GM18499 (cell line): ENCODE measurements at regions not wholly inside any gene's neighbourhood (a gene's known extent, or its start where the extent isn't known, plus 50 kb on each side); places are given as distances from the start of the nearest gene placed in this dataset.

Experiments
- ATAC-seq: cut with Tn5 transposase; IDR thresholded peaks from one replicate; pipeline ENCODE4 v1.9.1; 2021; ENCODE audit warnings: moderate number of reproducible peaks; ENCODE audit not compliant: insufficient read depth, unreplicated experiment

GRCh38 chr12:67425394-67425793 lies 156.2 kb downstream of the CAND1 start:
- ATAC-seq, result no peak

DNA sequence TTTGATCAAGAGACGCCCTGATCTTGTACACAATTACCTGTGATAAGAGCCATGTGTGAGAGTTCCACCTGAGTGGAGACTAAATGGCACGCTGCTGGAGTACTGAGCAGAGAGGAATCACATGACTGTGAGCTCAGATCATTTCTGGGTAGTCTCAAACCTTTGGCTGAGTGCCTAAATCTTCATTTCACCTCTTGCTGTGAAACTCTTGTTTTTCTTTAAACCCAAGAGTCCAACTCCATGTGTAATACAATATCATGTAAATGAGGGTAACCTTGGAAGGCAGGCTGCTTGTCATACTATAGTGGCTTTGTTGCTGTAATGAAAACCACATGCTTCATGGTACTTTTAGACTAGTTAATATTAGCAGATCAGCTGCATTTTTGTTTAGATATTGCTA lies 156.9 kb downstream of the CAND1 start:
- ATAC-seq, result no peak

DNA sequence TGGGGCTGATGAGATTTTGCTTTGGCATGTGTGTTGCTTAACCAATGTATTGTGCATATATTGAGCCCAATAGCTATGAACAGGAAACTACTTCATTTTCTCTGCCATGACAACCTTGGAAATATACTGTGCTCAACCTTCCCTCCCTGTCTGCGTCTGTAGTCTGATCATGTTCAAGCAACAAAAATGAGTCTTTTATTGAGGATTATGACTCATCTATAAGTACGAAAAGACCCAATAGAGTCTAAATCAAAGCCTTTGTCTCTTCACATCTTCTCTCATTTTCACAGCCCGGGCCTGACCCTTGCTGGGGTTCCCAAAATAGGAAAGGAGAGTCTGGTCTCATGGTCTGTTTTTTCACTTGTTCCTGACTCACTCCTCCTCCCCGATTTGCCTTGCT lies 158.2 kb downstream of the CAND1 start:
- no peak for ATAC-seq

GRCh38 chr12:67428431-67428830 lies 159.3 kb downstream of the CAND1 start:
- no peak for ATAC-seq

GRCh38 chr12:67430708-67431335 lies 161.7 kb downstream of the CAND1 start:
- no peak for ATAC-seq

DNA sequence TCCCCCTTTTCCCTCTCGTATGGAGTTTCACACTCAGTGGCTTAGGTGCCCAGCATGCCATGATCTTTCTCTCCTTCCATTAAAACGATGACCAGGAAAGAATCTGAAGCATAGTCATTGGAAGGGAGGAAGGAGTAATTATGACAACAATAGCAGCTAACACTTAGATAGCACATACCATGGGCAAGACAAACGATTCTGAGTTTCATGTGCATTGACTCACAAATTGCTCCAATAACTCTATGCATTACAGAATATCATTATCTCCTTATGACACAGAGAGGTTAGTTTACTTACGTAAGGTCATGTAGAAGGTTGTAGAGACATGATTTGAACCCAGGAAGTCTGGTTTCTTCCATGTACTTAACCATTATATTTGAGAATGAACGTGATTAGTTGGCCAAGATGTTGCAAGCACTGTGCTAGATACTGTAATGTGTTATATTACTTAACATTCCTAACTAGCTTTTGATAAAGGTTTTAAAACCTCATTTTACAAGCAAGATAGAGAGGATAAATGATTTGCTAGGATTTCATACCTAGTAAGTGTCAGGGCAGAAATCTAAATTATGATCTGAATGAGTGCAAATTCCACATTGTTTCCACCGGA lies 162.4 kb downstream of the CAND1 start:
- ATAC-seq, result no peak

DNA sequence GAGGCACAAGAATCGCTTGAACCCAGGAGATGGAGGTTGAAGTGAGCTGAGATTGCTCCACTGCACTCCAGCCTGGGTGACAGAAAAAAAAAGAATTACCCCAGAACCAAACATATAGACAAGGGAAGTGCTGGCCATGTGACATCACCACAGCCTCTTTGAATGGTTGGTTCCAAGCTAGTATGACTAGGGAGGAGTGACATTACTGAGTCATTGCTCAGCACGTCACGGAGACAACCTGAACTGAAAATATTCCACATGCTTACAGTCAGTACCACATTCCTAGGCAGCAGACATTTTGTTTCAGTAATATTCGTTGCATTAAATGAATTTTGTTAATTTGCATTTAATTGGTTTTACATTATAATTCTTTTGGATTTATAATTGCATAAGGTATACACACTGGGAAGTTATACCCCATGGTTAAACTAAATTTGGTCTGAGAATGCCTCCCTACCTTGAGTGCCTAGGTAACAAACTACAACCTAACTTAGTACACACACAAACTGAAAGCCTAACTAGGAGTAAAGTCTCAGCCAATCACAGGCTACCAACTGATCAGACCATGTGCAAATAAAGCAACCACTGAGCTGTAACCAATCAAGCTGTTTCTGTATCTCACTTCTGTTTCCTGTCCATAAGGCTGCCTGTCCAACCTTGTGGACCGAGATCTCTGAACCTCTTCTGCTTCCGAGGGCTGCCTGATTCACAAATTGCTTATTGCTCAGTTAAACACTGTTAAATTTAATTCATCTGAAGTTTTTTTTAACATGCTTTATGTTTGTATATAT lies 164.4 kb downstream of the CAND1 start:
- peak; percentile 82 for ATAC-seq

- no peak for ATAC-seq
These were observed 165.7 kb downstream of the CAND1 start for GRCh38 chr12:67434671-67435370.

DNA sequence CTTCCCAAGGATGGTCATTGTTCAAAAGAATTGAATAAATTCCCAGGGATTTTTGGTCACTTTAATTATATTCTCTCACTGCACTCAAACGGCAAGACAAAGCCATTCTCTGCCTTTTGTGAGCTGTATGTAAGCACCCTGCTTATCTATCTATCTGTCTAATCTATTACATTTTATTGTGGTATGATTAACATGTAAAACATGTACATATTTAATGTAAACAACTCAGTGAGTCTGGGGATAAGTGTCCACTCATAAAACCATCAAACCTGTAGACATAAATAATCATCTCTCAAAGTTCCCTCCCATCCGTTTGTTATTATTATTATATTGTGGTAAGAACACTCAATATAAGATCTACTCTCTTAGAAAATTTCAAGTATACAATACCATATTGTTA lies 167.1 kb downstream of the CAND1 start:
- no peak for ATAC-seq

DNA sequence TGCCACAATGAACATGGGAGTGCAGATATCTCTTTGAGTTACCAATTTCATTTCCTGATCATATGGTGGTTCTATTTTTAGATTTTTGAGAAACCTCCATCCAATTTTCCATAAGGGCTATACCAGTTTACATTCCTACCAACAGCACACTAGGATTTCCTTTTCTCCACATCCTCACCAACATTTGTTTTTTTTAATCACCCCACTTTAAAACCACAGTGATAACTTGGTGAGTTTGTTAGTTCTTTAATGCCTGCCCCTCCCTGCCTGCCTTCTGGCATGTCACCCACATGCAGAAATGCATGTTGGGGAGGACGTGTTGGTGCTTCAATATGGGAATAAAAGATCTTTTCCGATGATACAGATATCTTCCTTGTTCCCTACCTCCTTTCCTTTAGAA lies 167.9 kb downstream of the CAND1 start:
- ATAC-seq, result no peak

DNA sequence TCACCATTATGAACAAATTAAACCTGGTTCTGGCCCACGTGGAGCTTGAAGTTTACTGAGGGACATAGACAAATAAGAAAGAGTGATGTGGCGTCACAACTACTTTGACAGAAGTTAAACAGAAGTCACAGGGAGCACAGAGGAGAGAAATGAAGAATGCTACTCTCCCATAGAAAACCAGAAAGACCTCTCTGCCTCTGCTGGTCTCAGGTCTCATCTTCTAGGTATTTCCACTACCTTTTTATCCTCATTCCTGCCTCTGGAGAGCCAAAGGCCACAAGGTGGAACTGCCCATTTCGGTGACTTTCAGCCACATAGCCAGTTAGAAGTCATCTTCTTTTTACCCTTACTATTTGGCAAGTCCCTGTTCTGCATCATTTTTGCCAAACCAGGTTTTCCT lies 170.5 kb downstream of the CAND1 start:
- no peak for ATAC-seq

DNA sequence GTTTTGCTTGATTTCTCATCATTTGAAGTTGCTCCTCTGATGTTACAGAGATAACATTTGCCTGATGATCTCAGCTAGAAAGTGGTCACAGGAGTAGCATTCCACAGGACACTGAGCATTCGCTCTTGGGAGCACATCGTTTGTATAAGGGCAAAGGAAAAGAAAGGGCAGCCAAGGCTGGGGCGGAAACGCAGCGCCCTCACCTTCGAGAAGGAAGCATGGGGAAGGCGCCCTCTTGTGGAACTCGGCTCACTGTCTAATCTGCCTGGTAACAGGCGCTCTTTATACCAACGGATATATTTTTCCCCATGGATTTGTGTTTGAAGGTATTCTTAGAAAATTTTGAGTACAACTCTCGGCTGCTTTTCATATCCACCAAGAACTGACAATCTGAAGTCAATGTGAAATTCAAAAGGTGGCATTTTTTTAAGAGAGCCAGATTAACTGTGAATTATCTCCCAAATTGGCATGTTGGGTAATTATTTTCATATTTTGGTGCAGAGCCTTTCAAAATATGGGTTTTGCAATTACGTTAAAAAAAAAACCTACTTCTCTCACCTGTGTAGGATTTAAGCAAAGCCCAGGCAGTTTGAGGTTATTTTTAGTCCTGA lies 172.7 kb downstream of the CAND1 start:
- peak; percentile 75 for ATAC-seq

DNA sequence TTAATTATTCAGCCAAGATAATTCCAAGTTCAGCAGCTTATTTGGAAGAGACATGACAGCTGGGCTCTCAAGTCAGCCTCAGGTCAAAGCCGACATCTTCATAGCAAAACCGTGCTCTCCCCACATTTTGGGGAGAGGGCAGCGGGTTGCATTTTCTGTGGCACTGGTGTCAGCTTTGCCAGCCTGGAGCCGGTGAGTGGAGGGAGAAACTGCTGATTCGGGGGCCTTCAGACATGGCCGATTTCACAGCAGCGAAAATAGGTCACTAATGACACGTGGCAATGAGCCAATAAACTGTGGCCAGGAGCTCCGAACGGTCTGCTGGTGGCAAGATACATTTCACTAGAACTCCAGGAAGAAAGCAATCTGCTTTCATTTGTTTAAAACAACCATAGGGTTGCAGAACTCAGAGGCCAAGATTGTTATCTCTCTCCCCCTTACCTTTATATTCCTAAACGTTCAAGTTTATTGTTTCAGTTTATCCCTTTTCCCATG lies 173.2 kb downstream of the CAND1 start:
- no peak for ATAC-seq

DNA sequence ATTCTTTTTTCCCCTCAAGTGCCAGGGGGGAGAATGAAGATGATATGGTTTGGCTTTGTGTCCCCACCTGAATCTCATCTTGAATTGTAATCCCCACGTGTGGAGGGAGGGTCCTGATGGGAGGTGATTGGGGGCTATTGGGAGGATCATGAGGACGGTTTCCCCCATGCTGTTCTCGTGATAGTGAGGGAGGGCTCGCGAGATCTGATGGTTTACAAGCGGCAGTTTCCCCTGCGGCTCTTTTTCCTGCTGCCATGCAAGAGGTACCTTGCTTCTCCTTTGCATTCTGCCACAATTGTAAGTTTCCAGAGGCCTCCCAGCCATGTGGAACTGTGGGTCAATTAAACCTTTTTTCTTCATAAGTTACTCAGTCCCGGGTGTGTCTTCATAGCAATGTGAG lies 173.7 kb downstream of the CAND1 start:
- ATAC-seq, result no peak

GRCh38 chr12:67444542-67444941 lies 175.4 kb downstream of the CAND1 start:
- no peak for ATAC-seq

DNA sequence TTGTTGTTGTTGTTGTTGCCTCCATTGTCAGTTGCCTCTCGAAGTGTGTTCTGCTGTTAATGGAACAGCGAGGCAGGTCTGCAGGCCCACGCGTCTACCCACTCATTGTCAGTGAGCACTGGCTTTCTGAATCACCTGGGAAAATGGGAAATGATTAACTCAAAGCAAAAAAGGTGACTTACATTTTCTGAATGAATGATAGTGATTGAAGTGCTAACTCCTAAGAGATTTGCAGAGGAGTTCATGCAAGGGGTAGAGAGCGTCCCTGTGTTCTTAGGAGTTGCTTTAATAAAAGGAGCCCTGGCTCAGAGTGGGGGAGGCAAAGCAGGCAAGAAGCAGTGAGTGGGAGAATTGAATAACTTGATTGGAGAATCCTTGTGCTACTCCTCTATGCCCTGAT lies 177.6 kb downstream of the CAND1 start:
- ATAC-seq, result no peak

- no peak for ATAC-seq
These were observed 178.0 kb downstream of the CAND1 start for GRCh38 chr12:67447180-67447579.

DNA sequence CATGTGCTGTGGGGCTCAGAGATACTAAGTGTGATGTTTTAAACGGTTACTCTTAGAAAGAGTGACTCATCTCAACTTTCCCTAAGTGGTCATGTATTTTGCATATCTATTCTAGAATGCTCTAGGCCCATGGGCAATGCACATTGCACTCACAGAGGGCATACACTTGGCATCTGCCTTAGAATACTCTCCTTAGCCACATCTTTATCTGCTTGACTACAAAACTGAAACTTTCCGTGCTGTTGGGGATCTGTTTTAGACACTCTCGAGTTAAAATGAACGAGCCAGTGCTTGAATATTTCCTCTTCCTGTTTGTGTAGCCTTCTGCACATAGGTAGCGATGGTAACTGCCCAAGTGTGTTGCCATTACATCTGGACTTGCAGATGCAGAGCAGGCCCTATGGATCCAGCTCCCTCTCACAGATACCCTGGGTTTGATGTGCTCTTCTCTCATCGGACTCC lies 180.5 kb downstream of the CAND1 start:
- peak; percentile 81 for ATAC-seq

GRCh38 chr12:67450441-67450840 lies 181.3 kb downstream of the CAND1 start:
- ATAC-seq, result no peak

GRCh38 chr12:67451206-67451605 lies 182.0 kb downstream of the CAND1 start:
- no peak for ATAC-seq
